Skeletal muscle satellite cell (primary cell): ENCODE measurements at regions not wholly inside any gene's neighbourhood (a gene's known extent, or its start where the extent isn't known, plus 50 kb on each side); places are given as distances from the start of the nearest gene placed in this dataset.

Experiments used
- H3K27me3 ChIP-seq: 2 replicates; pipeline ENCODE4 v1.7.0; 2013; ENCODE audit warnings: low read length; ENCODE audit not compliant: control insufficient read depth, insufficient read depth
- H3K36me3 ChIP-seq: 2 replicates; pipeline ENCODE4 v1.7.0; 2013; ENCODE audit warnings: mild to moderate bottlenecking, control low read depth, low read length; ENCODE audit not compliant: insufficient read depth
- H3K4me1 ChIP-seq: 2 replicates; pipeline ENCODE4 v1.7.0; 2013; ENCODE audit warnings: low read length; ENCODE audit not compliant: control insufficient read depth, insufficient read depth
- H3K4me2 ChIP-seq: 2 replicates; pipeline ENCODE4 v1.7.0; 2013; ENCODE audit warnings: mild to moderate bottlenecking, low read length
- H3K4me3 ChIP-seq: 2 replicates; pipeline ENCODE4 v1.7.0; 2013; ENCODE audit warnings: low read length
- H3K9ac ChIP-seq: 2 replicates; pipeline ENCODE4 v1.7.0; 2013; ENCODE audit warnings: mild to moderate bottlenecking, low read depth, low read length, moderate library complexity
- H3K9me3 ChIP-seq: replicated peaks from 2 replicates; pipeline ENCODE4 v1.7.0; 2013; ENCODE audit warnings: mild to moderate bottlenecking, control low read depth, low read length

GRCh38 chr5:141785135-141785534 lies 93.1 kb downstream of the PCDH1 start:
- H3K9me3 ChIP-seq: no peaks in the 10 kb centered on the region
- H3K27me3 ChIP-seq: peaks cover 82% of the 10 kb centered on the region
- H3K9ac ChIP-seq: no peak overlapping the region
- H3K36me3 ChIP-seq: no peaks in the 10 kb centered on the region
- no peak overlapping the region for H3K4me3 ChIP-seq
- H3K4me1 ChIP-seq: no peaks in the 10 kb centered on the region
- H3K4me2 ChIP-seq: no peak overlapping the region

- Histone ChIP-seq H3K4me2 (no peak overlapping the region), H3K9ac (no peak overlapping the region), H3K4me1 (no peaks in the 10 kb centered on the region), H3K27me3 (peaks cover 76% of the 10 kb centered on the region), H3K9me3 (no peaks in the 10 kb centered on the region), H3K4me3 (no peak overlapping the region), H3K36me3 (no peaks in the 10 kb centered on the region)
Observed at GRCh38 chr5:141784529-141784928, 93.7 kb downstream of the PCDH1 start.

GRCh38 chr5:141783947-141784296 lies 94.3 kb downstream of the PCDH1 start:
- no peaks in the 10 kb centered on the region for H3K36me3 ChIP-seq
- H3K4me1 ChIP-seq: no peaks in the 10 kb centered on the region
- no peaks in the 10 kb centered on the region for H3K9me3 ChIP-seq
- no peak overlapping the region for H3K4me2 ChIP-seq
- no peak overlapping the region for H3K9ac ChIP-seq
- H3K4me3 ChIP-seq: no peak overlapping the region
- H3K27me3 ChIP-seq: peaks cover 70% of the 10 kb centered on the region

GRCh38 chr5:141783005-141783946 lies 94.9 kb downstream of the PCDH1 start:
- Histone ChIP-seq H3K27me3 (peaks cover 70% of the 10 kb centered on the region), H3K4me3 (no peak overlapping the region), H3K4me2 (no peak overlapping the region), H3K36me3 (no peaks in the 10 kb centered on the region), H3K9ac (no peak overlapping the region), H3K9me3 (no peaks in the 10 kb centered on the region), H3K4me1 (no peaks in the 10 kb centered on the region)

- H3K4me2 ChIP-seq: no peak overlapping the region
- H3K4me3 ChIP-seq: no peak overlapping the region
- no peaks in the 10 kb centered on the region for H3K36me3 ChIP-seq
- no peaks in the 10 kb centered on the region for H3K4me1 ChIP-seq
- peaks cover 70% of the 10 kb centered on the region for H3K27me3 ChIP-seq
- H3K9me3 ChIP-seq: no peaks in the 10 kb centered on the region
- no peak overlapping the region for H3K9ac ChIP-seq
Observed at GRCh38 chr5:141781910-141782309, 96.3 kb downstream of the PCDH1 start.

GRCh38 chr5:141780952-141781781 lies 97.0 kb downstream of the PCDH1 start:
- H3K4me3 ChIP-seq: no peak overlapping the region

GRCh38 chr5:141780240-141780951 lies 97.8 kb downstream of the PCDH1 start:
- no peak overlapping the region for H3K9ac ChIP-seq
- no peak overlapping the region for H3K4me3 ChIP-seq
- peaks cover 65% of the 10 kb centered on the region for H3K27me3 ChIP-seq
- H3K4me1 ChIP-seq: no peaks in the 10 kb centered on the region
- H3K4me2 ChIP-seq: no peak overlapping the region
- H3K36me3 ChIP-seq: no peaks in the 10 kb centered on the region
- no peaks in the 10 kb centered on the region for H3K9me3 ChIP-seq

More at GRCh38 chr5:141780952-141781781, 97.0 kb downstream of the PCDH1 start:
- no peak overlapping the region for H3K4me2 ChIP-seq
- peaks cover 71% of the 10 kb centered on the region for H3K27me3 ChIP-seq
- no peaks in the 10 kb centered on the region for H3K36me3 ChIP-seq
- H3K4me1 ChIP-seq: no peaks in the 10 kb centered on the region
- no peaks in the 10 kb centered on the region for H3K9me3 ChIP-seq
- no peak overlapping the region for H3K9ac ChIP-seq

- H3K4me1 ChIP-seq: no peaks in the 10 kb centered on the region
- H3K9me3 ChIP-seq: no peaks in the 10 kb centered on the region
- H3K36me3 ChIP-seq: no peaks in the 10 kb centered on the region
- no peak overlapping the region for H3K4me3 ChIP-seq
- no peak overlapping the region for H3K4me2 ChIP-seq
- H3K9ac ChIP-seq: no peak overlapping the region
- peaks cover 69% of the 10 kb centered on the region for H3K27me3 ChIP-seq
Observed at GRCh38 chr5:141779503-141779973, 97.5 kb upstream of the ARAP3 start.

GRCh38 chr5:141778683-141779082 lies 96.7 kb upstream of the ARAP3 start:
- H3K4me3 ChIP-seq: no peak overlapping the region
- H3K9ac ChIP-seq: no peak overlapping the region
- H3K4me1 ChIP-seq: no peaks in the 10 kb centered on the region
- H3K27me3 ChIP-seq: peaks cover 71% of the 10 kb centered on the region
- no peaks in the 10 kb centered on the region for H3K36me3 ChIP-seq
- H3K4me2 ChIP-seq: no peak overlapping the region
- no peaks in the 10 kb centered on the region for H3K9me3 ChIP-seq

- H3K4me3 ChIP-seq: no peak overlapping the region
- H3K36me3 ChIP-seq: no peaks in the 10 kb centered on the region
- H3K27me3 ChIP-seq: peaks cover 71% of the 10 kb centered on the region
- no peaks in the 10 kb centered on the region for H3K4me1 ChIP-seq
- H3K9me3 ChIP-seq: no peaks in the 10 kb centered on the region
- no peak overlapping the region for H3K4me2 ChIP-seq
- no peak overlapping the region for H3K9ac ChIP-seq
Observed at GRCh38 chr5:141778206-141778605, 96.2 kb upstream of the ARAP3 start.

GRCh38 chr5:141777711-141778110 lies 95.7 kb upstream of the ARAP3 start:
- Histone ChIP-seq H3K9ac (no peak overlapping the region), H3K4me1 (no peaks in the 10 kb centered on the region), H3K36me3 (no peaks in the 10 kb centered on the region), H3K4me2 (no peak overlapping the region), H3K27me3 (peaks cover 71% of the 10 kb centered on the region), H3K4me3 (no peak overlapping the region), H3K9me3 (no peaks in the 10 kb centered on the region)
